ENCODE measurements at regions not wholly inside any gene's neighbourhood (a gene's known extent, or its start where the extent isn't known, plus 50 kb on each side); places are given as distances from the start of the nearest gene placed in this dataset.

DNA sequence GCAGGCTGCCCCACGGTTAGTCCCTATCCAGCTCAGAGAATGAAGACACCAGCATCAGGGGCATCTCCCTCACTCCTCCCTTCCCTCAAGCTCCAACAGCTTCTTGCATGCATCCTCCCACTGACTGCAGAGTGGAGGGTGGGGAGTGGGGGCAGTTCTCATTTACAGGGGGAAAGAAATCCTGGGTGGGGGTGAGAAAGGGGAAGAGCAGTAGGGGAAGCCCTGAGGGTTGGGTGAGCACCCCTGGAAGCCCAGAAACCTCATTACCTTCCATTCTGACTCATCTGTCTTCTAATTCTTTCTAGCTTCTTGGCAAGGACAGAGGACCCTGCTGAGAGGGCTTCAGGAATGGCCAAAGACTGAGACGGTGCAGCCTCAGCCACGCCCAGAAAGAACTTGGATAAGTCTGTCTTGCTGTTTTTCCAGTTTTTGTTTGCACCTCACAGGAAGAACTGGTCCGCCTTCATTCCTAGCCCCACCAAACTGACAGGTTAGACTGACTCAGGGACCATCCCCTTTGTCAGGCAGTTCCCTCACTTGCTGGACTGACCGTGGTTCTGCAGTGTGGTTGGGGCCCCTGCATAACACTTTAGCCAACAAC, 52.5 kb upstream of the WSB1 start:
- no peak for DNase-seq (ENCODE audit: low read depth in 3 of 3)

DNA sequence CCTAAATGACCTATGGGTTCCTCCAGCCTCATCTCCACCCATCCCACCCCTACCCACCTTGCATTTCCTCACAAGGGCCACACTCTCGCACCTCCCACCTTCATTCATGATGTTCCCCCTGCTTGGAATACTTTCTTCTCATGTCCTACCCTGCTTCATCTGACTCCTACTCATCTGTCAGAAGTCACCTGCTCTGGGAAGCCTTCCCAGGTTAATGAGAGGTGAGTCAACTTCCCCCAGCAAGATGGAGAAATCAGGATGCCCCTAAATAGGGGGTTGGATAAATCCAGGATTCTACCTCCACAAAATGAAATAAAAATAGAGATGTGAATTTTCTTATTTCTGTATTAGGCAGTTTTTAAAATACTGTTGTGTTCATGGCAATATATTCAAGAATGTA, 51.0 kb upstream of the WSB1 start:
- no peak for DNase-seq (ENCODE audit: low read depth in 3 of 3)

GRCh38 chr17:27244011-27244410, 49.9 kb upstream of the WSB1 start:
- DNase-seq (ENCODE audit: low read depth in 3 of 3), result no peak

Data from stimulated activated CD4-positive, alpha-beta T cell treated with anti-CD3 and anti-CD28 coated beads, TNF-alpha, amount 100 ng/mL, for 48 hours (primary cell).